ENCODE measurements at regions not wholly inside any gene's neighbourhood (a gene's known extent, or its start where the extent isn't known, plus 50 kb on each side); places are given as distances from the start of the nearest gene placed in this dataset.

GRCh38 chr9:13445103-13445500, 165.6 kb upstream of the MPDZ start:
- TF ChIP-seq POLR2A (IDR thresholded peaks at IDR 0.05) (no peak), EP300 (IDR thresholded peaks at IDR 0.05) (no peak), CTCF (IDR thresholded peaks at IDR 0.05) (no peak)

All from stomach (tissue), 4 donors.